Subcutaneous abdominal adipose tissue (tissue), 5 donors: ENCODE measurements at regions not wholly inside any gene's neighbourhood (a gene's known extent, or its start where the extent isn't known, plus 50 kb on each side); places are given as distances from the start of the nearest gene placed in this dataset.

ENCODE experiments used
- H3K27ac ChIP-seq: one replicate; pipeline ENCODE4 v1.7.0; 2013; ENCODE audit warnings: low read depth, mild to moderate bottlenecking, inconsistent platforms, low read length, moderate library complexity
- H3K27me3 ChIP-seq, 5 donors: one replicate each; pipeline ENCODE4 v1.7.0; 2013; ENCODE audit warnings: low read length in 5 of 5, inconsistent platforms in 1 of 5; ENCODE audit not compliant: control insufficient read depth in 5 of 5, insufficient read depth in 4 of 5
- H3K36me3 ChIP-seq, 5 donors: one replicate each; pipeline ENCODE4 v1.7.0; 2013; ENCODE audit warnings: low read length in 5 of 5; ENCODE audit not compliant: control insufficient read depth in 5 of 5, insufficient read depth in 5 of 5
- H3K4me1 ChIP-seq, 5 donors: one replicate each; pipeline ENCODE4 v1.7.0; 2013; ENCODE audit warnings: low read length in 5 of 5, mild to moderate bottlenecking in 3 of 5, moderate library complexity in 1 of 5; ENCODE audit not compliant: control insufficient read depth in 5 of 5, insufficient read depth in 5 of 5
- H3K4me3 ChIP-seq, 5 donors: one replicate each; pipeline ENCODE4 v1.7.0; 2013; ENCODE audit warnings: low read length in 5 of 5, low read depth in 1 of 5
- H3K9ac ChIP-seq, 5 donors: one replicate each; pipeline ENCODE4 v1.7.0; 2013; ENCODE audit warnings: low read length in 5 of 5, mild to moderate bottlenecking in 4 of 5, moderate library complexity in 3 of 5
- H3K9me3 ChIP-seq, 5 donors: one replicate each; pipeline ENCODE4 v1.7.0; 2013; ENCODE audit warnings: low read length in 5 of 5; ENCODE audit not compliant: control insufficient read depth in 5 of 5
- donor health status: healthy.
- donor health status: healthy.
- donor health status: healthy.
- donor health status: healthy.
- donor health status: healthy.

DNA sequence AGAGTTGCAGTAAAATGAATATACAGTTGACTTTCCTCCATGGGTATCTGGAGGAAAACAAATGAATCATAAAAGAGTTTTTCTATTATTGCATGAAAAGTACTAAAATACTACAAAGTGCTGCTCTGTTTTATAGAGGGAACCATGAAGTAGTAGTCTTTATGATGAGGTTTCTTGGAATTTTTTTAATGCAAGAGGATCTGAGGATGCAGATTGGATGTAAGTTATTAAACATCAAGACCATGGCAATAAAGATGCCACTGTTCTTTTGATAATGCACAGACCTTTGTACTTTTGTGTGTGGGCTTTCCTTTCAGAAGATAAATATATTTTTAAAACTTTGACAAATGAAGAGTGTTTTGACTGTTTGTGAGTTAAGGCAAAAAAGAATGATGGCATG lies 87.5 kb downstream of the DACT1 start:
- no peaks in the 10 kb centered on the region for H3K36me3 ChIP-seq
- no peaks in the 10 kb centered on the region for H3K4me1 ChIP-seq
- H3K9ac ChIP-seq = no peak overlapping the region
- no peaks in the 10 kb centered on the region for H3K9me3 ChIP-seq
- H3K4me3 ChIP-seq = no peak overlapping the region
- no peaks in the 10 kb centered on the region for H3K27me3 ChIP-seq
- H3K27ac ChIP-seq = no peak overlapping the region

DNA sequence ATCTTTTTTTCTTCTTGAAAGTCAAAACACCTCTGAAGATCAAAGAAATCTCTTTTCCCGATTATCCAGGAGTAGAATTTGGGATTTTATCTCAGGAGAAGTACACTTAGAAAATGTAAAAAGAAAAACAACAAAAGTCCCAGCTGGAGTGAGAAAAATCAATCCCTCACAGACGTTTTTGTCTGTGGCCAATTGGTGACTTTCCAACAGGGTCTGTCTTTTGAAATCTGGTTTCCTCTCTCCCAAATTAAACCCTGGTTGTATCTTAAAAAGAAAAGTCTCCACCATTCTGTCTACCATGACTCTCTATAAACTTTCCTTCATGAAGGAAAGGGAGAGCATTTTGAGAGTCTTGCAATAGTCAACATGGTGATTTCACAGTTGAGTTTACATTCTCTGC lies 88.1 kb downstream of the DACT1 start:
- H3K27me3 ChIP-seq = no peaks in the 10 kb centered on the region
- peaks cover 0 to 3% (median under 1%) of the 10 kb centered on the region in 5 donors for H3K4me1 ChIP-seq
- H3K27ac ChIP-seq = no peak overlapping the region
- H3K9ac ChIP-seq = no peak overlapping the region
- no peaks in the 10 kb centered on the region for H3K36me3 ChIP-seq
- no peak overlapping the region for H3K4me3 ChIP-seq
- H3K9me3 ChIP-seq = no peaks in the 10 kb centered on the region

DNA sequence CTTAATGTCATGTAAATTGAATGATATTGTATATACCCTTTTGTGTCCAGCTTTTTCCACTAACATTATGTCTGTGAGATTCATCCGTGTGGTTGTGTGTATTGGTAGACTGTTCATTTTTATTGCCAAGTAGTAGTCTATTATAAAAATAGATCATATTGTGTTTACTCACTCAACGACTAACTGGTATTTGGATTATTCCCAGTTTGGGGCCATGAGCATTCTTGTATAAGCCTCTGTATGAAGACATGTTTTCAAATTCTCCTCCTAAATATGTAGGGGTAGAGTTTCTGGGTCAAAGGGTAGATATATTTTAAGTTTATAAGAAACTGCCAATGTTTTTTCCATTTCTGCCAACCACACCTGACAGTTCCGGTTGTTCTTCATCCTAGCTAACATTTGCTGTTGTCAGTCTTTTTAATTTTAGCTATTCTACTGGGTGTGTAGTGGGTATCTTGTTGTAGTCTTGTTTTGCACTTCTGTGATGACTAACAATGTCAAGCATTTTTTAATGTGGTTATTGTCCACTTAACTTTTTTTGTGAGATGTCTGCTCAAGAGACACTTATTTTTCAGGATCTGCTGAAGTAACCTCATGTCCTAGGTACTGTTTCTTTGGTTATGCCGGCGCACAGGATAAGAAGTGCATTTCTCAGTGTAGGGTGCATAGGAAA lies 93.2 kb downstream of the DACT1 start:
- no peaks in the 10 kb centered on the region for H3K27me3 ChIP-seq
- no peaks in the 10 kb centered on the region for H3K9me3 ChIP-seq
- H3K9ac ChIP-seq = no peak overlapping the region
- H3K27ac ChIP-seq = no peak overlapping the region
- H3K4me3 ChIP-seq = no peak overlapping the region
- peaks cover 0 to 18% (median 11%) of the 10 kb centered on the region in 5 donors for H3K4me1 ChIP-seq
- H3K36me3 ChIP-seq = no peaks in the 10 kb centered on the region

GRCh38 chr14:58731465-58732293 lies 93.9 kb downstream of the DACT1 start:
- no peak overlapping the region for H3K4me3 ChIP-seq
- peaks cover 0 to 18% (median 11%) of the 10 kb centered on the region in 5 donors for H3K4me1 ChIP-seq
- no peak overlapping the region for H3K27ac ChIP-seq
- no peaks in the 10 kb centered on the region for H3K36me3 ChIP-seq
- H3K9me3 ChIP-seq = no peaks in the 10 kb centered on the region
- no peaks in the 10 kb centered on the region for H3K27me3 ChIP-seq
- no peak overlapping the region for H3K9ac ChIP-seq

- H3K9me3 ChIP-seq = no peaks in the 10 kb centered on the region
- H3K36me3 ChIP-seq = no peaks in the 10 kb centered on the region
- peaks cover 0 to 18% (median 11%) of the 10 kb centered on the region in 5 donors for H3K4me1 ChIP-seq
- H3K27ac ChIP-seq = no peak overlapping the region
- H3K27me3 ChIP-seq = no peaks in the 10 kb centered on the region
- H3K9ac ChIP-seq = no peak overlapping the region
- no peak overlapping the region for H3K4me3 ChIP-seq
These were observed 94.6 kb downstream of the DACT1 start for GRCh38 chr14:58732387-58732786.

- no peaks in the 10 kb centered on the region for H3K27me3 ChIP-seq
These were observed 95.9 kb downstream of the DACT1 start for GRCh38 chr14:58733451-58734208.

GRCh38 chr14:58735596-58735995 lies 97.8 kb downstream of the DACT1 start:
- no peak overlapping the region for H3K9ac ChIP-seq
- no peak overlapping the region for H3K4me3 ChIP-seq
- H3K4me1 ChIP-seq = peaks cover 0 to 18% (median 12%) of the 10 kb centered on the region in 5 donors
- H3K27me3 ChIP-seq = no peaks in the 10 kb centered on the region
- no peaks in the 10 kb centered on the region for H3K36me3 ChIP-seq
- H3K27ac ChIP-seq = no peak overlapping the region
- H3K9me3 ChIP-seq = no peaks in the 10 kb centered on the region

More at GRCh38 chr14:58733451-58734208, 95.9 kb downstream of the DACT1 start:
- H3K4me3 ChIP-seq = no peak overlapping the region
- H3K4me1 ChIP-seq = peaks cover 0 to 18% (median 12%) of the 10 kb centered on the region in 5 donors
- H3K27ac ChIP-seq = no peak overlapping the region
- no peaks in the 10 kb centered on the region for H3K9me3 ChIP-seq
- H3K36me3 ChIP-seq = no peaks in the 10 kb centered on the region
- H3K9ac ChIP-seq = no peak overlapping the region

- Histone ChIP-seq H3K4me3 (no peak overlapping the region), H3K9ac (no peak overlapping the region), H3K27me3 (no peaks in the 10 kb centered on the region), H3K36me3 (no peaks in the 10 kb centered on the region), H3K9me3 (no peaks in the 10 kb centered on the region), H3K4me1 (peaks cover 0 to 12% (median 2%) of the 10 kb centered on the region in 5 donors), H3K27ac (no peak overlapping the region)
These were observed 98.8 kb downstream of the DACT1 start for GRCh38 chr14:58736606-58737005.

GRCh38 chr14:58737511-58737910 lies 99.7 kb downstream of the DACT1 start:
- Histone ChIP-seq H3K27me3 (no peaks in the 10 kb centered on the region), H3K4me3 (no peak overlapping the region), H3K27ac (no peak overlapping the region), H3K36me3 (no peaks in the 10 kb centered on the region), H3K9me3 (no peaks in the 10 kb centered on the region), H3K9ac (no peak overlapping the region), H3K4me1 (peaks cover 0 to 5% (median 0%) of the 10 kb centered on the region in 5 donors)
